Anterior cingulate cortex (tissue), 58 donors: ENCODE measurements at regions not wholly inside any gene's neighbourhood (a gene's known extent, or its start where the extent isn't known, plus 50 kb on each side); places are given as distances from the start of the nearest gene placed in this dataset.
"Not testable (repeated sequence)": the region's sequence is repeated elsewhere in the genome, so short reads cannot be mapped to it uniquely, and the experiment has no call there.

Experiments used
- DNase-seq, 58 donors: peaks; one replicate each; lab custom pipeline; 2025; lab: John Stamatoyannopoulos, UW

DNA sequence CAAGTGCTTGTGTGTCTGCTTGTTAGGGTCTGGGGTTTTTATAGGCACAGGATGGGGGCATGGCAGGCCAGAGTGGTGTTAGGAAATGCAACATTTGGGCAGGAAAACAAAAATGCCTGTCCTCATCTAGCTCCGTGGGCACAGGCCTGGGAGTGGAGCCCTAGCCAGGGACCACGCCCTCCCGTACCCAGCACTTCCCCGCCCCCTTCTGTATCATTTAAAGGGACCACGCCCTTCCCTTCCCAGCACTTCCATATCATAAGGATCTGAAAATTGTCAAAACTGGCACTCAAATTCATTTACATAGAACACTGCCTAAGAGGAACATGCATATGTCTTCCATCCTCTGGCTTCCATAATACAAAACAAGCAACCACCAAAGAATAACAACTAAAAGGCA is 185.8 kb downstream of the B3GLCT start:
- DNase-seq = no peak

DNA sequence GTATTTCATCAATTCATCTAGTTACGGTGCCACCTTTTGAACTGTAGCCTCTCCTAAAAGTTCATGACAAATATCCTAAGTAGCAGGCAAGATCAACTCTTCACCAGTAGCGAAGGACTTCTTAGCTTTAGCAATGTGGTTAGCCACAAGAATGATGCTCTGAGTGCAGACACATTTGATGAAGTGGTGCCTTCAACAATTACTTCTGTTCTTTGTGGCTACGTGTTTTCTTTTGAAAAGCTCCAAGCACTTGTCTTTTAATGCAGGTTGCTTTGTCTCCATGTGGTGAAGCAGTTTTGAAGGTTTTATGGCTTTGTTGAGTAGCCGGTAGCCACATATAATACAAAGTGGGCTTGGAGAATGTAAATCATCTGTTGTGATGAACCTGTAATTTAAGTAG is 194.7 kb downstream of the B3GLCT start:
- no peak for DNase-seq

DNA sequence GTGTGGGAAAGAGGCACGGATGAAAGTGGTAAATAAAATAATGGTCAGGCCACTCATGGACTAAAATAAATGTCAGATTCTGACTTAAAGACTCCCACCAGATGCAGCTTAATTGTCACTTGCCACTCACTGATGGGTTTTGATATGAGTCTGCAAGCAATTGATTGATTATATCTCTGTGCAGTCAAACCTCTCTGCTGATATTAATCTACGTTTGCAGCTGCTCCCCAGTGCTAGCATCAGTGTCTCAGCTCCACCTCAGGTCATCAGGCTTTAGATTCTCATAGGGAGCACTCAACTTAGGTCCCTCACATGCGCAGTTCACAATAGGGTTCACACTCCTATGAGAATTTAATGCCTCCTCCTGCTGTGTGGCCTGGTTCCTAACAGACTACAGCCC is 195.3 kb downstream of the B3GLCT start:
- no peak for DNase-seq

DNA sequence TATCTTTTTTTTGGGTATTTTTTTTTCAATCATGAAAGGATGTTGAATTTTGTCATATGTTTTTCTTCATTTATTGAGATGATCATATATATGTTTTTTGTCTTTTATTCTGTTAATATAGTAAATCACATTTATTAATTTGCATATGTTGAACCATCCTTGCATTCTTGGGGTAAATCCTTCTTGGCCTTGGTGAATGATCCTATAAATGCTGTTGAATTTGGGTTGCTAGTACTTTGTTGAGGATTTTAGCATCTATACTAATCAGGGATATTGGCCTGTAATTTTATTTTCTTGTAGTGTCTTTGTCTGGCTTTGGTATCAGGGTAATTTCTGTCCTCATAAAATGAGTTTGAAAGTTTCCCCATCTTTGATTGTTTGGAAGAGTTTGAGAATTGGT is 199.9 kb downstream of the B3GLCT start:
- DNase-seq = no peak

DNA sequence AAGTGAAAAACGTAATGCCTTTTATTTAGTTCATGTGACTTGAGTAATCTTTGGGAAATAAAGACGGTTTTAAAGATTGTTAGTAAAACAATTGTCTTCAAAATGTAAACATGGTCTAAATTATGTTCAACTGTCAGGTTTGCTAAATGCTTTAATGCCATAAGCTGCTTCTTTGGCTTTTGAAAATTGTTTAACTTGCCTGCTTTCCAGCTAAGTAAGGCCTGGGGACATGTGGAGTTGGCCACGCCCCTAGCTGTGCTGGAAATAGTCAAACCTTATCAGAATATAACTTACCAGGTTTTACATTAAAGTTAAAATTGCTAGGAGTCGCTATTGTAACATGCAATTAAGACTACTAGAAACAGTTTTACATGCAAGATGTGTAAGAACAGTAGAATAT is 203.9 kb downstream of the B3GLCT start:
- DNase-seq = not testable (repeated sequence)

DNA sequence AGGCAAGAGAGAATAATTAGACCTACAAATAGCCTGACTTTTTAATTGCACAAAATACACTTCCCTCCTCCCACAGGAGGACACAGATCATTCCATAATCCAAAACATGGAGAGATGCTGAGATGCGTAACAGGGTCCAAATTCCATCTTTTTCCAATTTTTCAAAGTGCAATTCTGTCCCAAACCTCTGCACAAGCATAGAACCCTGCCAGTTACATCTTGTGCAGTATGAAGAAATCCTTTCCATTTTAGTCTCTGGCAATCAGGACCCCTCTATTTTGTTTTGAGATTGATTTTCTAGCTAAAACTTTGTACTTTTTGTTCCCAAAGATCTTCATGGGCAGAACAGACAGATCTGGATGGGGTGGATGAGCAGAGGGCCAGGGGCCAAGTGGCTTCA is 209.2 kb downstream of the B3GLCT start:
- no peak for DNase-seq

DNA sequence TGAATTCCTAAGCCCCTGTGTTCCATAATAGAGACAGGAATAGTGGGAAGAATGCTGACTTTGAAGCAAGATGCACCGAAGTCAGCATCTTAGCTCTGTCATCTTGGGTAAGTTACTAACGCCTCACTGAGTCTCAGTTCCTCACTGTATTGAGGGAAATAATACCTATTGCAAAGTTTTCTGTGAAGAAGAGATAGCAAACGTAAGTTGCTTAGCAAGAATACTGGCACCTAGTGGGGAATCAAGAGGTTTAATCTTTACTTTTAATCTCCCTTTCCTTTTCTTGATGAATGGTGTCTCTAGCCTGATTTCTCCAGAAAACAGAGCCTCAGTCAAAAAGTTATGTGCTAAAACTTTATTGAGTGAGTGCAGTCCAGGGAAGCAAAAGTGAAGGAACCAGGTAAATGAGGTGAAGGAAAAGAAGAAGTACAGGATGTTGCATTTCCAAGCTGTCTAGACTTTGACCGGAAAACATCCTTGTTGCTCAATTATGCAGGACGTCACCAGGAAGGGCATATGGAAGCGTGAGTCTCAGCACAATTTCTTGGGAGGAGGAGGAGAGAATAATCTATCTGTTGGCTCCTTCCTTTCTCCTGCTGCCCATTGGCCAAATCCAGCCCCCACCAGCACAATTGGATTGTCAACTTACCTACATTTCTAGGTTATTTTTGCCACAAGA is 210.0 kb downstream of the B3GLCT start:
- no peak for DNase-seq

DNA sequence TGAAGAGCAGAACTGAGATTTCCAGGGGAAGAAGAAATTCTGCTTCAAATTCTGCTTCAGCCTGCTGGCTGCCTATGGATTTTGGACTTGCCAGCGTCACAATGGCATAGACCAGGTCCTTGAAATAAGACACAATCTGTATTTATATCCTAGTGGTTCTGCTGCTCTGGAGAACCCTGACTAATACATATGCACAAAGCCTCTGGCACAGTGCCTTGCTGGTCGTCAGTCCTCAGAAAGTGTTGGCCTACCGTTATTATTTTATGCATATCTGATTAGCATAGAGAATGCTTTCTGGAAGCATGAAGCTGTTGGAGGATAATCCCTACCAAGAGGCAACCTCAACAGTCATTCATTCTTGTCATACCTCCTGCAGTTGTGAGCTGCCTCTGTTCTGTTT is 213.7 kb downstream of the B3GLCT start:
- DNase-seq = no peak

DNA sequence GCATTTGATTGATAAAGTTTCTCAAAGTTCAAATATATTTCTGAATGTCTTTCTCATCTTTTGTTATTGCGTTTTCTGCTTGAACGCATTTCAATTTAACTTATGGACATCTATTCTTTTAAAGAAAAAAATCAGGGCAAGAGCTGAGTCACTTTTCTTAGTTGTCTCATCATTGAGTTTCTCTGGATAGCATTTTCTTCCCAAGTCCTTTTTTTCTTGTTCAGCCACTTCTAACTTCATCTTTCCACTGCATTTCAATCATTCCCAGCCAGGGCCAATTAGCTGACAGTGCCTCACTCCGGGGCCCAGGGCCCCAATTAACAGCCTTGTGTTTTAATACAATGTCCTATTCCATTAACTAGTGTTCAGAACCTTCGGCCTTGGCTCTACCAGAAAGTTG is 216.3 kb downstream of the B3GLCT start:
- peak in 1 of 58 donors; percentile 4 for DNase-seq

DNA sequence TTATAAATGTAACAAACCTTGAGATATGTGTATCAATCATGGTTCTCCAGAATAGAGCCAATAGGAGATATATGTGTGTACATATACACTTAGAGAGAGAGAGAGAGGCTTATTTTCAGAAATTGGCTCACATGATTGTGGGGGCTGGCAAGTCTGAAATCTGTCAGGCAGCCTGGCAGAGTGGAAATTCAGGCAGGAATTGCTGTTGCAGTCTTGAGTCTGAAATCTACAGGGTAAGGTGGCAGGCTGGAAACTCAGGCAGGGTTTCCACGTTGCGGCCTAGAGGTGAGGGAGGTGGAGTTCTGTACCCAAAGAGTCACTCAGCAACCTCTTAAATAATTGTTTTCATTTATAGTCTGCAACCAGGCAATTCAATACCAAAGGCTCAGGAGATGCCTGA is 218.4 kb downstream of the B3GLCT start:
- peak in 20 of 58 donors; percentile 3 to 51 (median 14) for DNase-seq

DNA sequence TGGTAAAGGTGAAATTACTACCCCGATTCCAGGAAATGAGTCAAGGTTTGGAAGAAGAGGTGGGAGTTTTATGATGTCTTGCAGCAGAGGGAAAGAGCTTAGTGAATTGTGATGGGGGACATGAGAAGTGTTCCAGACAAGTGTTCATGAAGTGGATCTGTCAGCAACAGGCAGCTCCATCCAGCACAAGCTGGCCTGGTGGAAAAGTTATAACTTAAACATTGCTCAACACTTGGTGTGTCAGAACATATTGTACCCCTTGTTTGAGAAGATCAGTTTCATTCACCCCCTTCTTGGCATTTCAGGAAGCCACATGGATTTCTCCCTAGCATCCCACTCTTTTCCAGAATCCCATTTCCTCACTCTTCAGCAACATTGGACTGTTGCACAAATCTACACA is 222.0 kb downstream of the B3GLCT start:
- DNase-seq = no peak

DNA sequence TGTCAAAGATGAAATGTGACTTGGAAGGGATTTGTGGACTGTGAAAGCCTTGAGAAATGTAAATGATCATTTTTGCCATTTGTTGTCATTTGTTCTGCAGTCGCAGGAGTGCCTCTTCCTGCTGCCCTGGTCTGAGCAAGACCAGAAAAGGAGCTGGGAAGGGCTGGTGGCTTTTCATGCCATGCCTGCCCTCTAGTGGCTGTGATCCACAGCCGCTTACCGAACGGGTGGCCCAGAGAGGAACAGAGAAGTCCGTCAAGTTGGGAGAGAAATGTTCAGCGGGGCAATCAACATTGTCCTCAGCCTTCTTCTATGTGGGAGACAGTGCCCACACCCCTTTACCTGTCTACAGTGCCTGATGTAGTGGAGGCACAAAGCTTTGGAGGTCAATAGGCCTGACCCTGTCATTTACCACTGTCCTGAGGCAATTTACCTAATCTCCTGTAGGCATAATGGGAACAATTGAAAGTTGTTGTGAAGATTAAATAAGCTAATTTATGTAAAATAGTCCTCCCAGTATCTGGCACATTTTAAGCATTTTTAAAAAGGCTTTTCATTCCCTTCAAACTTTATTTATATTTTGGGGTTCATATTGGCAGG is 224.5 kb downstream of the B3GLCT start:
- DNase-seq = peak in 55 of 58 donors; percentile 4 to 82 (median 39)

DNA sequence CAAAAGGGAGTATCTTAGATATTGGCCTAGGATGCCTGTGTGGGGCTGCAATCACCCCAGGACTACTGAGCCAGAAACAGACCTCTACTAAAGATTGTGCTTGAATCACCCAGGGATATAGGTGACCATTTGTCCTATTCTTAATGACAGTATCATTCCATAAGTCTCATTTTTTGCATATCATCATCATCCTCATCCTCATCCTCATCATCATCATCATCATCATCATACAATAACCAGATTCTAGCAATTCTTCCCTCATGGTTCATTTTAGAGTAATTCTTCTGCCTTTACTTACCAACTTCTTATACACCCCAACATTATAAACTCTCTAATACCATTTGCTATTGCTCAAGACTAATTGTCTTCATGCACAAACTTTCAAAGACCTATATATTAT is 226.6 kb downstream of the B3GLCT start:
- DNase-seq = no peak

DNA sequence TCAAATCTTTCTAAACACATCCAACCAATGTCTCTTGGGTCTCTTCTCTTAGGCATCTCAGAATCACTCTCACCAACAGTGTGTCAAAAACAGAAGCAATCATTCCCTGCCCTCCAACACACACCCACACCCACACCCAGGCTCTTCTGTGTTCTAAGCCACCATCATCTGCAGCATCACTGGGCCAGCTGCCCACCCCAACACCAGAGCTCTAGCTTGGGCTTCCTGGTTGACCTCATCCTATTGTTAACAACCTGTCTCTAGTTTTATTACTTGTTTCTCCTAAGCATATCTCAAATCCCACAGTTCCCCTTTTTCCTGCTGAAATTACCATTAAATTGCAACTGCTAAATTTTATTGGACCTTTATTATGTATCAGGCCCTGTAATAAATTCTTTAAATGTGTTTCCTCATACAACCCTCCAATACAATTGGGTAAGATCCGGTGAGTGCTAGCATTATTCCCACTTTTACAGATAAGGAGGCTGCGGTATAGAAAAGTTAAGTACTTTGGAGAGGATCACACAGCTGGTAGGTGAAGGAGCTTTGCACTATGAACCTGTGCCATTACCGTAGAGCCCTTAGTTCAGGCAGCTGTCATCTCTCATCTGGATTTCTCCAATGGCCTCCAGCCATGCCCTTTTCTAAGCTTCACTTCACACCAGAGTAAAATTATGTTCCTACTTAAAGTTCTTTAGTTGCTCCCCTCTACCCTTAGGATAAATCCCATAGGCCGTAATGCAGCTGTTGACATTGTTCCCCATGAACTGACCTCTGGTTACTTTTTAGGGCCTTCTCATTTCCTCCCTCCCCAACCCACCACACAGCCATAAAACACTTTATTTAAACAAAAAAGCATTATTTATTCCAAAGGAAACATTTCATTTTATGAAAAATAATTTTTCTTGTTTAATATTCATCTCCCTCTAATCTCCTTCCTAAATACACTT is 227.7 kb downstream of the B3GLCT start:
- no peak for DNase-seq

DNA sequence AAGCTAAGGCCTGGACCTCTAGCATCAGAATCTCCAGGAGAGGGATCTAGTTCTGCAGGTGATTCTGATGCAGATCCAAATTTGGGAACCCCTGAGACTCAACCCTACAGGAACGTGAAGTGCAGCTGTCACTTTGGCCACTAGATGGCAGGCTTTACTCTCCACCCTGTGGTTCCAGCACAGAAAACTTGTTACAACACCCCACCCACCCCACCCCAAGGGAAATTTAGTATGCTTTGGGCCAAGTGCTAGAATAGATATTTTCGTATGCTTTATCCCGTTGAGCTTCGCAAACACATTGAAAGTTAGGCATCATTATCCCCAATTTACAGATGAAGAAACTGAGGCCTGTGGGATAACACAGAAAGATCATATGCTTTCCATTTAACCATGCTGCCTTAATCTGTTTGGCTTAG is 232.0 kb downstream of the B3GLCT start:
- peak in 14 of 58 donors; percentile 1 to 58 (median 14) for DNase-seq

DNA sequence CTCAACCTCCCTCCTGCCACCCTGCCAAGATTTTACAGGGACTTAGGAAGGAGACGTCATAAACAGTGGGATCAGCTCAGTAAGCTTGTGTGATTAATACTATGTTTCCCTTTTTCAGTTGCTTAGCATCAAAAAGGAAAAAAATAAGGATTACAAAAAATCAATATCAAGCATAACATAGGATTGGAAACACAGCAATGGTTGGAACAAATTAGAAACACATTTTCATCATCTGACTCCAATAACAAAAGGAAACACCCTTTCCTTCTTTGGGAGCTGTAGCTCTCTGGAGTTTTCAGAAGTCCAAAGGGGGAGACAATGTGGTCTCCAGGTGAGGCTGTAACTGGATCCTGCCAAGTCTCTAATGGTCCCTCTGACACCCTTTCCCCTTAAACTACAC is 233.4 kb downstream of the B3GLCT start:
- DNase-seq = no peak

DNA sequence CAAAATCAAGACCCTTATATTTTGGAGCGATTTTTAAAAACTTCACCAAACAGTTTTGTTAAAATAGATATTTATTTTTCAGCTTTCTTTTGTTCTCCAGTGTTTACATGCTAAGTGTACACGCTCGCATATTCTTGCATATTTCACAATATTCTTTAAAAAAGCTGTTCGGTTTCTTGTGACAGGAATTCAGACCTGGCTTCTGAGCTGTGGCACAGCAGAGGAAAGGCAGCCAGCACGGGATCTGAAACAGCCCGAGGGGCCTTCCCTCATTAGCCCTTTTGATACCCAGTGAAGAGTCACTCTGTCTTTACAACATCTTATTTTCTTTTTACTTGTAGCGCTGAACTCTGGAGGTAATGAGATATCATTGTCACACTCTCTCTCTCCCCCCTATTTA is 234.0 kb downstream of the B3GLCT start:
- no peak for DNase-seq

DNA sequence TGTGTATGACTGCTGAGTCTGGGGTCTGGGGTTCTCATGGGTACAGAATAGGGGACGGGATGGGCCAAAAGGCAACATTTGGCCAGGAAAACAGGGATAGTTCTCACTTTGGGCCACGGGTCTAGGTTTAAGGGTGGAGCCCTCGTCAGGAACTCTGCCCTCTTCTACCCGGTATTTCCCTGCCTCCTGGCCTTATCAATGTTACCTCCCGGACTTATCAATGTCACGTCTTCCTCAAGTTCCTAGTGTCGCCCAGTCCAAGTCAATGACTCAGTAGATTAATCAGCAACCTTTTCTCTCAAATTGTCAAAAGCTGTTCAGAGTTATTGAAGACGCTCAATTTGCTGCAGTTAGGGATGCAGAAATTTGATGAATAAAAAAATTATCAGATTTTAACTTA is 234.8 kb downstream of the B3GLCT start:
- no peak for DNase-seq

DNA sequence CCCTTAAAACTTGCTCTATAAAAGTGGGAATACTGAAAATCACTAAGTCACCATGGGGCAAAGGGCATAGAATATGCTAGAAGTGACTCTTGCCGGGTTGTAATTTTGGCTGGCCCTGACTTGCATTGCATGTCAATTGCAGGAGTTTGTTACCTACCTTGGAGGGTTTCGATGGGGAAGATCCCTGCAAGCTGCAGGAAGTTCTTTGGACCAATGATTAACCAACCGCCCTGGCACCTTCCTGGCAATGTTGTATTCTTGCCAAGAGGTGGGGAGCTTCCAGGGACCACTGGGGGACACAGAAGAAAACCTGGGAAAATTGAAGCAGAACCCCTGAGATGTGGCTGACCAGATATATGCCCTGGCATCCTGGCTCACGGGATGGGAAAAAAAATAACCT is 235.8 kb downstream of the B3GLCT start:
- no peak for DNase-seq

DNA sequence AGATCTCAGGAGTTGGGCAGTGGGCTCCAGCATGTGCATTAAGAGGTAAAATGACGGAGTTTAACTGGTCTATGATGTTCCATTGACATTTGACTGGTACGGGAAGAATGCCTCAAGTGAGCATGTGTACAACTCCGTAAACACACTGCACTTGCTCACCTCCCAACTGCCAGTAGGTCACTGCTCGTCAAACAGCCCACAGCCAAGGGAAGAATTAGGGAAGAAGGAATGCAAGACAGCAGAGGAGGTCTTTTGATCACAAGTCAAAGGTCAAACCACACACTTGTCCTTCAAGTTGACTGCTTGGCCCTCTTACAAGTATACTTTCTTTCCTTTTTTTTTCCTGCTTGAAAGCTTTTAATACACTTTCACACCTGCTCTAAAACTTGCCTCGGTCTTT is 236.7 kb downstream of the B3GLCT start:
- no peak for DNase-seq

DNA sequence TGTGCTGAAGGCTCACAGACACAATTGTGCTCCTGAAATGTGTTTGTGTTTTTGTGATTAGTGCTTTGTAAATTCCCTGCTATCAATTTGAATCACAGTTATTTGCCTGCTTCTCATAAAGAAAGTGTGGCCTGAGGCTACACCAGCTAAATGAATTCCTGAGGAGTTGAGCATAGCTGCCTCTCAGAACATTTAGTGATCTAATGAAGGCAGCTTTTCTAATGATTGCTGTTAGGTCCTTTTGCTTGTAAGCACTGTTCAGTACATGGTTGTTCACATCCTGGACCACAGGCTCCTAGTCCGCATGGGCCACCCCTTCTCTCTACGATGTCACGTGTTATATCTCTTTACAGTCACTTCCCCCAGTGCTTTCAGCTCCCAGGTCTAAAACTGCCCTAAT is 238.2 kb downstream of the B3GLCT start:
- no peak for DNase-seq
